ENCODE measurements at regions not wholly inside any gene's neighbourhood (a gene's known extent, or its start where the extent isn't known, plus 50 kb on each side); places are given as distances from the start of the nearest gene placed in this dataset.

GRCh38 chr10:130364631-130365411 lies 228.6 kb downstream of the GLRX3 start:
- Histone ChIP-seq H3K4me2 (ENCODE audit: low read length) (no peak overlapping the region), H3K9me3 (ENCODE audit: low read length) (no peaks in the 10 kb centered on the region), H3K9me2 (ENCODE audit: insufficient read depth, low read length) (no peaks in the 10 kb centered on the region), H3K27ac (ENCODE audit: low read depth, low read length, poor library complexity, severe bottlenecking) (no peak overlapping the region), H4K20me1 (ENCODE audit: insufficient read depth, low read length) (no peaks in the 10 kb centered on the region), H3K36me3 (ENCODE audit: insufficient read depth, low read length) (no peaks in the 10 kb centered on the region), H3K4me3 (ENCODE audit: low read depth, low read length, poor library complexity, severe bottlenecking) (no peak overlapping the region), H3K79me2 (ENCODE audit: insufficient read depth, low read depth, low read length) (no peaks in the 10 kb centered on the region), H3K4me1 (ENCODE audit: insufficient read depth, low read length, poor library complexity, severe bottlenecking) (no peaks in the 10 kb centered on the region), H2AFZ (ENCODE audit: low read length) (no peak overlapping the region)
- ChIA-PET CTCF (ENCODE audit: unreplicated experiment) (no interaction called here), POLR2A (no interaction called here)
- DNase-seq (ENCODE audit: low spot score): no peak
- intact Hi-C loops (cut with micrococcal nuclease; ENCODE audit: unreplicated experiment): no loop called here
- no TSS peak for BruUV-seq (replicated peaks)
- no peak for TF ChIP-seq CTCF (conservative IDR thresholded peaks at IDR 0.05; ENCODE audit: low read length)
- TF ChIP-seq EZH2phosphoT487 (IDR thresholded peaks at IDR 0.05; ENCODE audit: borderline replicate concordance, low read depth, low read length): no peak

GRCh38 chr10:130368761-130369560 lies 232.8 kb downstream of the GLRX3 start:
- TF ChIP-seq CTCF (conservative IDR thresholded peaks at IDR 0.05; ENCODE audit: low read length) (no peak), EZH2phosphoT487 (IDR thresholded peaks at IDR 0.05; ENCODE audit: borderline replicate concordance, low read depth, low read length) (no peak)
- no TSS peak for BruUV-seq (replicated peaks)

More at GRCh38 chr10:130368761-130369560, 232.8 kb downstream of the GLRX3 start:
- H3K9me2 ChIP-seq (ENCODE audit: insufficient read depth, low read length): no peaks in the 10 kb centered on the region
- ChIA-PET CTCF (ENCODE audit: unreplicated experiment) (no interaction called here), POLR2A (no interaction called here)
- H3K9me3 ChIP-seq (ENCODE audit: low read length): no peaks in the 10 kb centered on the region
- no peak overlapping the region for H3K4me2 ChIP-seq (ENCODE audit: low read length)
- H4K20me1 ChIP-seq (ENCODE audit: insufficient read depth, low read length): no peaks in the 10 kb centered on the region
- H3K27ac ChIP-seq (ENCODE audit: low read depth, low read length, poor library complexity, severe bottlenecking): no peak overlapping the region
- DNase-seq (ENCODE audit: low spot score): no peak
- intact Hi-C loops (cut with micrococcal nuclease; ENCODE audit: unreplicated experiment): no loop called here
- no peaks in the 10 kb centered on the region for H3K79me2 ChIP-seq (ENCODE audit: insufficient read depth, low read depth, low read length)
- H3K4me3 ChIP-seq (ENCODE audit: low read depth, low read length, poor library complexity, severe bottlenecking): no peak overlapping the region
- no peaks in the 10 kb centered on the region for H3K36me3 ChIP-seq (ENCODE audit: insufficient read depth, low read length)
- H2AFZ ChIP-seq (ENCODE audit: low read length): no peak overlapping the region
- H3K4me1 ChIP-seq (ENCODE audit: insufficient read depth, low read length, poor library complexity, severe bottlenecking): no peaks in the 10 kb centered on the region
